ENCODE measurements at regions not wholly inside any gene's neighbourhood (a gene's known extent, or its start where the extent isn't known, plus 50 kb on each side); places are given as distances from the start of the nearest gene placed in this dataset.

DNA sequence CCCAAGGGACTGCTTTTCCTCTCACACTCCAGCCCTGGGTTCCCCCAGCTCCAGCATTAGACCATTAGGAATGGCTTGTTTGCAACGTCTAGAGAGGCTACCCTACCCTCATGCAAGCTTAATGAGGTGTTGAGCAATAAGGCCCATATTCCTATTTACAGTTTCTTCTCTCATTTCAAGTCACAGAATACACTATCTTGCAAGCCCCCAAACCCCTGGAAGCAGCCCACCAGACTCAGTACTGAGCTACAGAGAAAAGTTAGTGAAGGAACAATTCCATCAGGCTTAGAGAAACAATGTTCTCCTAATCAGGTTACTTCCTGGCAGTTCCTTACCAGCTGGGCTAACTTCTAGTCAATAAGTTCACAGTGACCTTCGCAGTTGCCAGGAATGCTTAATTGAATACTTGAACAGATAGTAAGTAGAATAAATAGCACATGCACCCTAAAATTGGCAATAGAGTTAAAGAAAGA lies 606.5 kb upstream of the NOX3 start:
- no peak overlapping the region for H3K27ac Mint-ChIP-seq
- peaks cover 12% of the 10 kb centered on the region for H3K4me1 Mint-ChIP-seq
- DNase-seq = no peak
- H3K36me3 Mint-ChIP-seq = no peaks in the 10 kb centered on the region
- H3K4me3 Mint-ChIP-seq = no peak overlapping the region
- CTCF ChIA-PET = no interaction called here
- no peaks in the 10 kb centered on the region for H3K27me3 Mint-ChIP-seq
- no peaks in the 10 kb centered on the region for H3K9me3 Mint-ChIP-seq

DNA sequence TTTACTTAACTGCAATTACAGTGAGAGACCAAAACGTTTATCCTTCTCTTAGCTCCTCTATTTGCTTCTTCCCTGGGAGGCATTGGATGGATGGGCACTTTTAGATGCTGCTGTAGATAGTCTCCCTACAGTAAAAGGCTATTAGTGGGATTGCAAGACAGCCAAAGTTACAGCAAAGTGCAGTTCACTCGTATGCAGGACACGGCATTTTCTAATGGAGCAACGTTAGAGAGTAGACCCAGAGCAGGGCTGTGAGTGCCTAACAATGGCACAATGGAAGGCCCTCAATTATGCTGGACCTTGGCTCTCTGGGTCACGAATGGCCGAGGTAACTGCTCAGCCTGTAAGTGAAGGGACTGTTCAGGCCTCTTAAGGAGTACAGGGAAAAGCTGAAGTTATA lies 605.8 kb upstream of the NOX3 start:
- CTCF ChIA-PET = no interaction called here

DNA sequence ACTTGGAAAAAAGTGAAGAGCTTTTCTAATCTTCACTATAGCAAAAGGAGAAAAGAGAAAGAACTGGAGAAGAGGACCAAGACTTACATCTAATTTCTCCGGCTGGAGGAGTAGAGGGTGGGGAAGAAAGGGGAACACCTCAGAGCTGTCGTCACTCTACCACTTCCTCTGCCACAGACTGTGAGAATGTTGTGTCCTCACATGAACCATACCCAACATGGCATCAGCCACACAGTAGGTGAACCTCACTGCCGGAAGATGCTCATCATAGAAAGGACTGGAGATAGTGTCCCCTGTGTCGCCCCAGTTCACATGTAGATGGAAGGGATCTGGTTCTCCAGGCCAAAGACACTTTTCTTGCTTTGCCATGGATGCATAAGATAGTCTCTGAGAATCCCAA lies 604.4 kb upstream of the NOX3 start:
- peak; percentile 21 for DNase-seq
- H3K36me3 Mint-ChIP-seq = no peaks in the 10 kb centered on the region
- peaks cover 12% of the 10 kb centered on the region for H3K4me1 Mint-ChIP-seq
- H3K9me3 Mint-ChIP-seq = no peaks in the 10 kb centered on the region
- H3K27ac Mint-ChIP-seq = no peak overlapping the region
- H3K4me3 Mint-ChIP-seq = no peak overlapping the region
- CTCF ChIA-PET = no interaction called here
- H3K27me3 Mint-ChIP-seq = no peaks in the 10 kb centered on the region

More for the DNA sequence above, 605.8 kb upstream of the NOX3 start:
- no peak for DNase-seq
- H3K27me3 Mint-ChIP-seq = no peaks in the 10 kb centered on the region
- no peaks in the 10 kb centered on the region for H3K9me3 Mint-ChIP-seq
- H3K4me3 Mint-ChIP-seq = no peak overlapping the region
- peaks cover 12% of the 10 kb centered on the region for H3K4me1 Mint-ChIP-seq
- no peaks in the 10 kb centered on the region for H3K36me3 Mint-ChIP-seq
- H3K27ac Mint-ChIP-seq = no peak overlapping the region

DNA sequence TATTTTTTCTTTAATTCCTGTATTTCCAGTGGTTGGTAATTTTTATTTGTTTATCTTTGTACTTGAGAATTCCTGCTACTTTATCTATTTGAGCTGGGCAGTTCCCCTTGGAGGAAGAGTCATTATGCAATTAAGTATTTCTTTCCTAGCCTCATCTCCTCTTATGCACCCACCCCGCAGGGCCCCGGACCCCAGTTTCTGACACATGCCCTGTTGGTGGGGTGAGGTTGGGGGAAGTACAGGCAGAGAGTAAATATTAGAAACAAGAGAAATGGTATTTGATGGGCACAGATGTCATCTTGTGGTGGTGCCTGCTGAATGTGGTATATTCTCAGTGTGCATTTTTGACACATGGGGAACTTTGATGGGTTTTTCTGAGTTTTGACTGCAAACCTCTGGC lies 602.7 kb upstream of the NOX3 start:
- no peak for DNase-seq
- no peak overlapping the region for H3K4me3 Mint-ChIP-seq
- no peaks in the 10 kb centered on the region for H3K9me3 Mint-ChIP-seq
- H3K27me3 Mint-ChIP-seq = no peaks in the 10 kb centered on the region
- no peaks in the 10 kb centered on the region for H3K36me3 Mint-ChIP-seq
- CTCF ChIA-PET = no interaction called here
- no peak overlapping the region for H3K27ac Mint-ChIP-seq
- H3K4me1 Mint-ChIP-seq = peaks cover 12% of the 10 kb centered on the region

DNA sequence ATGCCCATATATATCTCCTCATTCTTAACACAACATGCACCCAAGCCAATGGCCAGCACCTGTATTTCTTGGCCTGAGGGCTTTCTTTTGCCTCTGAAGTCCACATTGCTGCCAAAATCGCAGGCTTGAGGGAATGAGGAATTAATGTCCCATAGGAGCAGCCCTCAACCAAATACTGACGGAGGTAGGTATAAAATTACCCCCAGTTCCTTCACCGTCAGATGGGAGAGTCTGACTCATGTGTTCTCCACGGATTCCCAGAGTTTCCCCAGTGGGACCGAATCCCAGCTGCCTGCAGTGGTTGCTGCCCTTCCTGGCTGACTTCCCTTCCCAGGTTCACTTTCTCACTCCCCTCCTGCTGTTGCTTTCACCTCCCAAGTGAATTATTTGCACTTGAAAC lies 602.2 kb upstream of the NOX3 start:
- H3K27me3 Mint-ChIP-seq = no peaks in the 10 kb centered on the region
- CTCF ChIA-PET = no interaction called here
- H3K4me3 Mint-ChIP-seq = no peak overlapping the region
- no peak for DNase-seq
- H3K9me3 Mint-ChIP-seq = no peaks in the 10 kb centered on the region
- peaks cover 12% of the 10 kb centered on the region for H3K4me1 Mint-ChIP-seq
- no peak overlapping the region for H3K27ac Mint-ChIP-seq
- no peaks in the 10 kb centered on the region for H3K36me3 Mint-ChIP-seq

DNA sequence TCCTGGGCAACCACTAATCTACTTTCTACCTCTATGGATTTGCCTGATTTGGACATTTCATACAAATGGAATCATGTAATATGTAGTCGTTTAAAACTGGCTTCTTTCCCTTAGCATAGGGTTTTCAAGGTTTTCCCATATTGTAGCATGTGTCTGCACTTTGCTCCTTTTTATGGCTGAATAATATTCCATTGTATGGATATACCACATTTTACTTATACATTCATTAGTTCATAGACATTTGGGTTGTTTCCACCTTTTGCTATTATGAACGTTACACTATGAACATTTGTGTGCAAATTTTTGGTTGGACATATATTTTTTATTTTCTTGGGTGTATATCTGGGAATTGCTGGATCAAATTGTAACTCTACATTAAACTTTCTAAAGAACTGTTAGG lies 600.4 kb upstream of the NOX3 start:
- no peak overlapping the region for H3K27ac Mint-ChIP-seq
- CTCF ChIA-PET = no interaction called here
- DNase-seq = no peak

DNA sequence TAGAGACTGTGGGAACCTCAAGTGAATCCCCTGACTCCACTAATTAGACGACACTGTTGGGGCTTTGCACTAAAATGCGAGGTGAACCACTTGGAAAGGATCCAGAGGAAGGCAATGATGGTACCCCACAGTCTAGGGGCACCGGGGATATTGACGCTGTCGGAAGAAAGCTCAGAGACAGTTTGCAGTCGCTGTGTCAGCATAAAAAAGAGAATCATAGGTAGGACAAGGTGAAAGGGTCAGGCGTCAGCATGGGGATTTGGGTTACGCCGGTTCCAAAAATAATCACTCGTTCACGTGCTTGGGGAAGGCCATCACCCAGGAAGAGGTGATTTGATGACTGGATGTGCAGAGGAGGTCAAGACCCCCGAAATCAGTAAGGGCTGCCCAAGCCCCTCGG lies 598.0 kb upstream of the NOX3 start:
- Mint-ChIP-seq H3K4me3 (no peak overlapping the region), H3K9me3 (no peaks in the 10 kb centered on the region), H3K27ac (no peak overlapping the region), H3K27me3 (no peaks in the 10 kb centered on the region), H3K4me1 (no peaks in the 10 kb centered on the region), H3K36me3 (no peaks in the 10 kb centered on the region)
- CTCF ChIA-PET = no interaction called here
- no peak for DNase-seq

More for the DNA sequence above, 600.4 kb upstream of the NOX3 start:
- Mint-ChIP-seq H3K4me1 (peaks cover 12% of the 10 kb centered on the region), H3K9me3 (no peaks in the 10 kb centered on the region), H3K27me3 (no peaks in the 10 kb centered on the region), H3K4me3 (no peak overlapping the region), H3K36me3 (no peaks in the 10 kb centered on the region)

DNA sequence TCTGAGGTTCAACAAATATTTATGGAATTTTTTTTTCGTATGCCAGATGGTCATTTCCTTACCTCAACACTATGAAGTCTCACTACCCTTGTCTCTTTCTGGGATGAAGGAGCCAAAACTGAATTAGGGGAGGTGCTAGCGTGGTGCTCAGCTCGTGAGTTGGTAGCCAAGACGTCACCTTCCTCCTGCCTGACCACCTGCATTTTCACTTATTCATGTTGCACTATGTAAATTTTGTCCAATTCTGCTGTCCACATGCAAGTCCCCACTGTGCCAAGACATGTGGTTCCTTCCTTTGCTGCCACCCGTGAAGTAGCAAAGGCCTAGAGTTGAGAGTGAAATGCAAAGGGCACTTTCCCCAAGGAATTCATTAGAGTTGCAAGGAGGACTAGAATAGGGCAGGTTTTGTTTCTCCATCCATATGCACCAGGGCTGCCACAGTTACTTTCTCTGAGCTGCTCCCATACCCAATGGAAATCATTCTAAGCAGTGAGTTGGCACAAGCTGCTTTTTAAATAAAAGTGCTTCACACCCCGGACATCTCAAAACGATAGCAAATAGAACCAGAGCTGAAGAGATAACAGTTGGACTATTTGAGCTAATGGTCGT lies 591.3 kb upstream of the NOX3 start:
- Mint-ChIP-seq H3K4me3 (no peak overlapping the region), H3K27ac (no peak overlapping the region), H3K9me3 (peaks cover 13% of the 10 kb centered on the region), H3K4me1 (no peaks in the 10 kb centered on the region), H3K27me3 (no peaks in the 10 kb centered on the region), H3K36me3 (no peaks in the 10 kb centered on the region)
- DNase-seq = no peak
- CTCF ChIA-PET = no interaction called here

DNA sequence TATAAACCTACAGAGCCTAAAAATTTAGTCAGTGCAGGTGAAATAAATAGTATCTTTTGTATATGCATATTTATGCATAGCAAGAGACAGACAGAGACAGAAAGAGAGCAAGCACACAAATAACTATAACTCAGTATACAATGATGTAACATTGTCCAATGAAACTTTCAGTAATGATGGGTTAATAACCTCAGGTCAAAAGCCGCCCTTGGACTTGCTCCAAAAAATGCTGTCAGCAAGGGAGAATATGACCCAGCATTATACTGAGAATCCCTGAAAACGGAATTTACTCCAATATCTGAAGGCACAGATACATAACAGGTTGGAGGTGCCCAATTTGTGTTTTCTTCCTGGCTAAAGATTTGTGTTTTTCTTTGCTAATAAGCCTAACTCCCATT lies 590.6 kb upstream of the NOX3 start:
- Mint-ChIP-seq H3K4me3 (no peak overlapping the region), H3K4me1 (no peaks in the 10 kb centered on the region), H3K27ac (no peak overlapping the region), H3K9me3 (peaks cover 13% of the 10 kb centered on the region), H3K27me3 (no peaks in the 10 kb centered on the region), H3K36me3 (no peaks in the 10 kb centered on the region)
- no peak for DNase-seq
- CTCF ChIA-PET = no interaction called here

DNA sequence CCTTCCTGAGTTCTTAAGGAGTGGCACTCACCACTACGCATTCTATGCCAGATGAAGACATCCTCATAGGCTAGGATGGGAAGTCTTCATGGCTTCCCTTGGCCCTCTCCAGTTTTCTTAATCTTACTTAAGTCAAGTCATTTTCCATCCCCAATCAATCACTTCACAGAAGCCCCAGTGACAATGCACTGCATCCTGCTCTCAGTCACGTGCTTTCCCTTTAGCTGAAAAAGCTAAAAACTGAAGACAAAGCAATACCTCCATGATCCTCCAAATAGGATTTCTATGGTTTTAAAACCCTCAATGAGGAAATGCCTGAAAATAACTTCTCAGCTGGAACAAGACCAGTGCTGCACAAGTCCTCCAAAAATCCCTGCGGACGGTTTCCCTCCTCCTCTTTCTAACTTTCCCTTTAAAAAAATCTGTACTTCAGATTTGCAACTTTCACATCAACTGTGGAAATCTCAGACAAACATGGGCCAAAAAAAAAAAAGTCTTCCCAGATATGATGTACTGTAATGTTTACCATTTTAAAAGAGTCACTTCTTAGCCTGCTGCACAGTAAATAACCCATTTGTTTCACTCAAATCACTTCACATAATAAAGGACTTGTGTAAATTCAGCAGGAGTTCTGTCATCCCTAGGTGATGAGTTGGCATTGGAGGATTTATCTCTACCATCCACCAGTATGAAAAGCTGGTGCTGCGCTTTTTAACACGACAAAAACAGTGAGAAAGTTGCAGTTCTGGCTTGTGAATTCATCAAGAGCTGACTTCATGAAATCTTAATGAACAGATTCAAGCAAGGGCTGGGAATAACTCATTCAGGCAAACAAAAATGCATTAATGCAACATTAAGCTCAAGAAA lies 590.0 kb upstream of the NOX3 start:
- DNase-seq = no peak
- H3K4me3 Mint-ChIP-seq = no peak overlapping the region
- CTCF ChIA-PET = no interaction called here
- H3K27ac Mint-ChIP-seq = no peak overlapping the region
- H3K27me3 Mint-ChIP-seq = no peaks in the 10 kb centered on the region
- peaks cover 13% of the 10 kb centered on the region for H3K9me3 Mint-ChIP-seq
- no peaks in the 10 kb centered on the region for H3K36me3 Mint-ChIP-seq
- no peaks in the 10 kb centered on the region for H3K4me1 Mint-ChIP-seq

DNA sequence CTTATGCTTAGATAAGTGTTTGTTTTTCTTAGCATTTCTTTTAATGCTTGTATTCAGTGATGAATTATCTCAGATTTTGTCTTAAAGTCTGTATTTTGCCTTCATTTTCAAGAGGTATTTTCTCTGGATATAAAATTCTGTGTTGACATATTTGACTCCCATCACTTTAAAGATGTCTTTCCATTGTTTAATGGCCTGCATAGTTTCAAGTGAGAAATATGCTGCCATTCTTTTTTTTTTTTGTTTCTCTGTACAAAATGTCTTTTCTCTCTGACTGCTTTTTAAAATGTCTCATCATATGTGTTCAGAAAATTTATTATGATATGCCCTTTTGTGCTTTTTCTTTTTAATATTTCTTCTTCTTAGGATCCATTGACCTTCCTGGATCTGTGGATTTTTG lies 578.0 kb upstream of the NOX3 start:
- Mint-ChIP-seq H3K27me3 (no peaks in the 10 kb centered on the region), H3K36me3 (no peaks in the 10 kb centered on the region), H3K4me1 (peaks cover 6% of the 10 kb centered on the region), H3K9me3 (peaks cover 11% of the 10 kb centered on the region), H3K27ac (no peak overlapping the region), H3K4me3 (no peak overlapping the region)
- CTCF ChIA-PET = no interaction called here
- no peak for DNase-seq

DNA sequence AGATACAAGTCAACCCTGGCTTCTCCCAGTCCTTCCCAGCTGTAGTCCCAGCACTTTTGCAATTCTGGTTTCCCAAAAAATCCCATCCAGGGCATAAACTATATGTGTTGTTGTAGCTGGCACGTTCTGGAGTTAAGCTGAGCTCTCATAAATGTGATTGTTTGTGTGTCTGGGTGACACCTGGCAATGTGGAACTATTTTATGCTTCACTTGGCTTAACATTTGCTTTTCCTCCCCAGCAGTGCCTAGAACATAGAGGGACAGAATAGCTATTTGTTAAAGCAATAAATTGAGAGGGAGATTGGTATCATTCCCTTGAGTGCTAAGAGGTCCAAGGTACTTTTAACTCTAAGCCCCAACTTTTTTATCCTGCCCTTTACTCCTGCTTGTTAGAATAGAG lies 575.9 kb upstream of the NOX3 start:
- Mint-ChIP-seq H3K4me1 (peaks cover 9% of the 10 kb centered on the region), H3K36me3 (no peaks in the 10 kb centered on the region), H3K4me3 (no peak overlapping the region), H3K27me3 (no peaks in the 10 kb centered on the region), H3K9me3 (peaks cover 11% of the 10 kb centered on the region), H3K27ac (no peak overlapping the region)
- CTCF ChIA-PET = no interaction called here
- DNase-seq = no peak

DNA sequence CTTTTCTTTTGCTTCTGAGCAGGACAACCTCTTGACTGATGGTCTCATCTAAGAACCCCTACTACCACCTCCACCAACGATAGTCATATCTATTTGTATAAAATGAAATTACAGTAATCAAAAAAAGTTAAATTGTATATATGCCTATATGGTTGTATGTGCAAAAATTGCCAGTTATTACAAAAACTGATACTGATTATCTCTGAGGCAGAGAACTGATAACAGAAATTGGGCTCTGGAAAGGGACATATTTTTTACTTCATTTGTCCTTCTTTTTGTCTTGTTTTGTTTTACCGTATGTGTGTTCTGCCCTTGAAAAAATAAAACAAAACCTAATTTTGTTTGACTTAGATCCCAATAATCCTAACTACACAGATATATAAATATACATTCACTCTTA lies 574.4 kb upstream of the NOX3 start:
- H3K4me3 Mint-ChIP-seq = no peak overlapping the region
- no peaks in the 10 kb centered on the region for H3K36me3 Mint-ChIP-seq
- no peaks in the 10 kb centered on the region for H3K27me3 Mint-ChIP-seq
- no peak overlapping the region for H3K27ac Mint-ChIP-seq
- H3K4me1 Mint-ChIP-seq = peaks cover 9% of the 10 kb centered on the region
- CTCF ChIA-PET = no interaction called here
- H3K9me3 Mint-ChIP-seq = peaks cover 17% of the 10 kb centered on the region
- DNase-seq = no peak

DNA sequence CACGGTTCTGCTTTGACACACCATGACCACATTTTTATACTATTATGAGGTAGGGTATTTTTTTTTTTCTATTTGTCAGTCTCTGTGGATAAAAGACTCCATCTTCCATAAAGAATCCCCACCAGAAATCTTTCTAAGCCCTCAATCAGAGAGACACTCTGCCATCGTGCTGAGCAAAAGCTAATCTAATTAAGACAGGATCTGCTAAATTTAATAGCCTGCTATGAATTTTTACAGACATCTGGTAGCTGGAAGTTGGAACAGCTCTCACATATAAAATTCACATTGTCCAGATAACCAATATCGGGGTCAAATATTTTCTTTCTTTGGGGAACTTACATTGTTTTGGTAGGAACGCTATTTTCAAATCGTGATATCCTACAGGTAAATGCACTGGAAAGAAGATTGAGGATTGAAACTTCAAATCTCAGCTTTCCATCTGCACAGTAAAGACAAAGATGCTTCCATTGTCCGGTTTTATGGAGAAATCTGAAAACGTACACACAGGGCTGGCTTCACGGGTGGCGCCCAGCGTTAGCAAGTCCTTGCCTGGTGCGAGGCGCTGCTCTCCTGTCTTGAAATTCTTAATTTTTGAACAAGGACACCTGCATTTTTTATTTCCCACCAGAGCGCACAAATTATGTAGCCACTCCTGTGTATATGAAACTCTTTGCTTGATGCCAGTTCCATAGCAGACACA lies 573.8 kb upstream of the NOX3 start:
- no peak for DNase-seq
- no peak overlapping the region for H3K27ac Mint-ChIP-seq
- CTCF ChIA-PET = no interaction called here
- no peaks in the 10 kb centered on the region for H3K27me3 Mint-ChIP-seq
- H3K4me3 Mint-ChIP-seq = no peak overlapping the region
- peaks cover 20% of the 10 kb centered on the region for H3K9me3 Mint-ChIP-seq
- no peaks in the 10 kb centered on the region for H3K36me3 Mint-ChIP-seq
- H3K4me1 Mint-ChIP-seq = peaks cover 9% of the 10 kb centered on the region
